HG03135 (cell line): ENCODE measurements at regions not wholly inside any gene's neighbourhood (a gene's known extent, or its start where the extent isn't known, plus 50 kb on each side); places are given as distances from the start of the nearest gene placed in this dataset.

Experiments used
- ATAC-seq: cut with Tn5 transposase; IDR thresholded peaks from one replicate; pipeline ENCODE4 v1.9.1; 2021; ENCODE audit warnings: mild to moderate bottlenecking, moderate library complexity; ENCODE audit not compliant: unreplicated experiment

- ATAC-seq, result no peak
Measured at GRCh38 chr3:31361371-31362273, 171.1 kb upstream of the STT3B start.

- no peak for ATAC-seq
Measured at GRCh38 chr3:31364188-31364587, 168.5 kb upstream of the STT3B start.

DNA sequence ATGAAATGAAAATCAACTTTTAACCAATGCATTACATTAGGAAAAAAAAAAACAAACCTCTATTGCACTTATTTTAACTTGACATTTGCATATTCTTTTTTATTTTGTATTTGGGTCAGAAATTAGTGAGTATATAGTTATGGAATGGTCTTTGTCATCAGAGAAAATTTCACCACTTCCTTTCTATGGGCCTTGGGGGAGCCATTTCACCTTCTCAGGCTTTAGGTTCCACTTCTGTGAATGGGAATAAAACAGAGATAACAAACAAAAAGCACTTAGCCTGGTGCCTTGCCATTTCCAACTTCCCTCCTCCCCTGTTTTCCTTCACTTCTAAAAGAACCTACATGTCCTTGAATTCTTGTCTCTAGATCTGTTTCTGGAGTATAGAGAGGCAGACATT lies 168.0 kb upstream of the STT3B start:
- ATAC-seq, result no peak

DNA sequence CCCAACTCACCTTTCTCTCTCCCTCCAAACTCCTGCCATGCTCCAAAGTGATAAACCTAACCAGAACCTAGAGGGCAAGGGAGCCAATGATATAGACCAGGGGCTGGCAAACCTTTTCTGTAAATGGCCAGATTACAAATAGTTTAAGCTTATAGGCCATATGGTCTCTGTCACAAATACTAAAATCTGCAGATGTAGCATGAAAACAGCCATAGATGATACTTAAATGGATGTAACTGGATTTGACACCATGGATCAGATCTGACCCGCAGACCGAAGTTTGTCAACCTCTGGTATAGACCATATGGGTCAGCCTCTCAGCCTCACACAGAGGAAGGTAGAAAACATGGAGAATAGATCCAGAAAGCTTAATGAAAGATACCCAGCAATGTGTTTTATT lies 165.2 kb upstream of the STT3B start:
- ATAC-seq, result no peak

DNA sequence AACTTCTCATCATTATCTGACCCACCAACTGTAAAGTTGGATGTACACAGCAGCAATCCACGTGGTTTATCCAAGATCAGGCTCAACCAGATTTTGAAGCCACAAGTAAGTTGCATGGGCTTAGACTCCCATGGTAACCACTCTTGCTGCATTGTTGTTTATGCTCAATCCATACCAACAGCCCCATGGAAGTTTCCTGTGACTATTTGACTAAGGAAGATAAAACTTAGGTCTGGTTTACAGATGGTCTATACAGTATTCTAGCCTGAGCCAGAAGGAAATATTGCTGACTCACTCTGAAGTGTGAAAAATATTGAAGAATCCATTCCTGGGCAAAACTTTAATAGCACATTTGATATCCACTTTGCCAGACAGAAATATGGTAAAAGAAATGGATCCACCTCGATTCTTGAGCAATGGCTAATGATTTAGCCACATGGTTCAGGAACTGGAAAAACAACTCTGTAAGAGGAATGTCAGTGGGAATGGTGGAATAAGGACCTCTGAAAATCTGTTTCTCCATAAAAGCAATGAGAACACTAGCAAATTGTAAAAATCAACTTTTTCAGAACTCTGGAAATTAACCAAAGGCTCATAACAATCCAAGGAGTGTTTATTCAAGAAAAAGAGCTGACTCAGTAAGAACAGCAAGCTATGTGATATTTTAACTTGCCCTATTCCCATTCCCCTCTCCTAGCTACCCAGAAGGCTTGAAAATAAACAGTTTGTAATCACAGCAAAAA lies 162.9 kb upstream of the STT3B start:
- ATAC-seq, result no peak

GRCh38 chr3:31370380-31370666 lies 162.4 kb upstream of the STT3B start:
- ATAC-seq, result no peak

GRCh38 chr3:31370681-31371080 lies 162.0 kb upstream of the STT3B start:
- no peak for ATAC-seq

DNA sequence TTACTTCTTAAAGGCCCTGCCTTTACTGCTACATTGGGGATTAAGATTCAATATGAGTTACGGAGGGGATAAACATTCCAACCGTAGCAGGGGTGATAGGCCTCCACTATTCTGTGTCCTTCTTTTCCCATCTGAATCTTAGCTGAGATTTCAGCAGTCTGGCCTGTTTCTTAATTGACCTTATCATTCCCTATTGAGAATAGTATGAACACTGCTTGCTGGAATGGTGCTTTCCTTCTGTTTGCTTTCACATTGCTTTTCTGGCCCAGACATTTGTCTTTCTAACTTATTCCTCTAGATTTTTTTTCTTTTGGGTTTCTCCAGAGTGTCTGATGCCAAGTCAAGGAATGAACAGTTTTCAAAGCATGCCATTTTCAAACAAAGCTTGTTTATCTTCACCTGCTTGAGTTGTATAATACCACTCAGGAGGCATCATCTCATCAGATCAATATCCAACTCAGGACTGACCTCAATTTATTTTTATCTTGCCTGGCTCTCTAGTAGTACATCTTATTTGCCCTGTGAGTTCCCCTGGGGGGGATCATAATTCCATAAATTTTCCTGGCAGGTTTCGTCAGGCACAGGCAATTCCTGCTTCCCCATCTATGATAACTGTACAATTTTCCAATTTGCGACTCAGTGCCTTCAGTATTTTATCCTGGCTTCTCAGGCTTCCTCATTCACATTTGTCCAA lies 161.1 kb upstream of the STT3B start:
- ATAC-seq, result no peak

DNA sequence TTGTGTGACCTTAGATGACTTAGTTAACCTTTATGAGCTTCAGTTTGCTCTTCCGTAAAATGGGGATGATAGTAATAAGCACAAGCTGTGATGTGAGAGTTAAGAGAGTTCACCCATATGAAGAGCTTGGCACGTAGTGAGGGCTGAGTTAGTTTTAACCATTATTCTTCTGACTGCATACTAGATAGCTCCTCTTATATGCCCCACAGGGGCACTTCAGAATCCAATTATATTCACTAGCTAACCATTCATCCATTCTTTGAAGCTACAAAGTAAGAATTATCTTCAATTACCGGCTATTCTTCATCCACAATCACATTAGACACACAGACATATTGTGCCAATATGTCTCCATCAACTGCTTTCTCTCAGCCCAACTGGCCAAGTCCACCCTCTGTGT lies 159.0 kb upstream of the STT3B start:
- ATAC-seq, result no peak

- no peak for ATAC-seq
Measured at GRCh38 chr3:31377045-31377642, 155.6 kb upstream of the STT3B start.

DNA sequence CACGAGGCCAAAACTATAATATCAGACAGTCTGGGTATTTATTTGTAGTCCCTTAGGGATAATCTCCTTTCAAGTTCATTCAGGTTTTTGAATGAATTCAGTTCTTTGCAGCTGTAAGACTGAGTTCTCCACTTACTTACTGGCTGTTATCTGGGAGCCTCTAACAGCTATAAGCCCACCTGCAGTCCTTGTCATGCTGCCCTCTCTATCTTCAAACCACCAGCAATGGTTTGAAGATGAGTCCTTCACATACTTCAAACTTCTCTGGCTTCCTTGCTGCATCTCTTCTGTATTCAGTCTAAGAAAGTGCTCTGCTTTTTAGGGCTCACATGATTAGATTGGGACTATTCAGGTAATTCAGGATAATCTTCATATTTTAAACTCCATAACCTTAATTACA lies 154.5 kb upstream of the STT3B start:
- no peak for ATAC-seq

DNA sequence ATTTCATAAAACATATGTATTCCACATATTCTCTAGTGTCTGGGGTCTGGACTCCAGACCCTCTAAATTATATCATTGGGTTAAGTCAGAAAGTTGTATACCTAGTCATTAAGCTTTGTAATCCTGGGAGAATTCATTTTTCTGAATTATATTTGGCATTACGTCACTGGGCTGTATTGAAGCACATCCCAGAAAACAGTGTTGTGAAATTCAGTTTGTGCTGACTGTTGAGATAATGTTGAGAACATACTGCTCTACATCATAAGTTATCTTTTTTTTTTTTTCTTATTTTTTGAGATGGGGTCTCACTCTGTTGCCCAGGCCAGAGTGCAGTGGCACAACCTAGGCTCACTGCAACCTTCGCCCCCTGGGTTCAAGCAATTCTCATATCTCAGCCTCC lies 153.1 kb upstream of the STT3B start:
- no peak for ATAC-seq

GRCh38 chr3:31382856-31383255 lies 149.9 kb upstream of the STT3B start:
- ATAC-seq, result no peak

GRCh38 chr3:31384117-31384516 lies 148.6 kb upstream of the STT3B start:
- no peak for ATAC-seq

DNA sequence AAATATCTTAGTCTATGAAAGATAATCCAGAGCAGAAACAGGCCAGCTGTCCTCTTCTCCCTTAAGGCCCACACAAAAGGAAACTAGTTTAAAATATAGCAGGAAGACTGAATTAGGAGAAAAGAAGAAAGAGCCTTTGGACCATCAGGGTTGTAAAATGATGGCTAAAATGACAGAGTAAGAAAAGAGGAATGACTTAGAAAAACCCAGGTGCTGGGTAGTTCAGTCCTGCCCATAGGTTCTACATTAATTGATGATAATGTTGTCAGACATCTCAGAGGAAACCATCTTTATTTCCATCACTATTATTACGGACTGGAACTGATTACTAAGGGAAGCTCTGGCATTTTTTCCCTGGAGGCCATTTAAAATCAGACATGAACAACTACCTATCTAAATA lies 142.8 kb upstream of the STT3B start:
- ATAC-seq, result no peak

DNA sequence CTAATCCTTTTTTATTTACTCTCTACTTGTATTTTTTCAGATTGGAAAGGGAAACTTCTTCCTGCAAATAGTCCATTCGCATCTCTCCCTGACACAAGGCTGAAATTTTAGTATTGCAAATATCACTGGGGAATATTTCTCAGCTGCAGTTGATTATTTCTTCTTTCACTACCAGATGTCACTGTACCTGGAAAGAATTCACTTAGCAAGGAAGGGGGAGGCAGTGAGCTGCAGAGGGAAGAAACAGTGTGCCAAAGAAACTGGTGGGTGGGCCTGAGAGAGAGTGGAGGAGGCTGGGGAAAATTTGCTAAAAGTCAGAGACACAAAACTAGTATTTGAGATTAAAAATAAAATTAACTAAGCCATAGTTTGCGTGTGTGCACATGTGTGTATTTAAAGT lies 142.3 kb upstream of the STT3B start:
- no peak for ATAC-seq

GRCh38 chr3:31391150-31391549 lies 141.6 kb upstream of the STT3B start:
- ATAC-seq, result no peak

DNA sequence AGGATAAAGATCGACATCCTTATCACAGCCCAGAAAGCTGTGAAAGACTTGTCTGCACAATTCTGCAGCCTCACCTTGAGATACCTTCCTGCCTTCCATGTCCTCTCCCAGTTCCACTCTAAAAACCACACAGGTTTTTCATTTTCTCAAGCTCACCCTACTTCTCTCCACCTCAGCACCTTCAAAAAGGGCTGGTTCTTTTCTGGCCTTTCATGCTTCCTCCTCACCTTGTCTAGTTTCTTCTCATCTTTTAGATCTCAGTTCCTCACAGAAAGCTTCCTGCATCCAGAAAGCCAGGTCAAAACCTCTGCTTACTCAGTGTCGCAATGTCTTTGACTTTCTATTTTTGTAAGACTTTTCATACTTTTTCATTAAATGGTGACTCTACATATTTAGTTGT lies 140.2 kb upstream of the STT3B start:
- no peak for ATAC-seq

DNA sequence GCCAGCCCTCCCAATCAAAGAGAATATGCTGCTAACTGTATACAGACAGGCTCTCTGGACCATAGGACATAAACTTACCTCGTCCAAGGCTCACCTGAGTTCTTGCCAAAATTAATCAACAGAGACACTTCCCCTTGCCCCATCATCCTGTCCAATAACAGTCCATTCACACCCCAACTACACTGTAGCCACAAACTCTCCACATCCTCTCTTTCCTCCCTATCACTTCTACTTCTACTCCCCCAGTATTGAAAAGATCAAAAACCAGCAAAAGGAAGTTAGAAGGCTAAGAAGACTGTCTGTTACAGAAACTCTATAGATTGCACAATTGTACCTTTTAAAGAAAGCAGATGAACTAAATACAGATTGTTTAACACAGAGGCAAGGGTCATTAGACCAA lies 133.5 kb upstream of the STT3B start:
- ATAC-seq, result no peak

DNA sequence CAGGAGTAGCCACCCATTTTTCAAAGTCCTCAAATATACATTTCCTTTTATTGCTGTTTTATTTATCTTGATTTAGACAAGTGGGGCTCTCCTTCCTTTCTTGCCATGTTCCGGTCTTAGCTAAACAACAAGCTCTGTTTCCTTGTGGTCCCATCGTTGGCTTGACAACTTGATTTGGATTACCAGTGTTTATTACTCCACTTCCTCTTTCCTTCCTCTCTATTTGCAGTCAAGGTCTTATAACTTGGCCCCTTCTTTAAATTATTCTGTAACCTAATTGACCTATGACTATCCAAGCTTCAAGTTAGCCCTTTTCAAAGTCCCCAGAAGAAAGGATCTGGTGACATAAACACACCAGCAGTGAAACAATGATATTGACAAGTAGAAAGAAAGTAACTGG lies 130.6 kb upstream of the STT3B start:
- no peak for ATAC-seq

- ATAC-seq, result no peak
Measured at GRCh38 chr3:31403197-31403596, 129.5 kb upstream of the STT3B start.

GRCh38 chr3:31404871-31405270 lies 127.9 kb upstream of the STT3B start:
- no peak for ATAC-seq
